OCI-LY3 (cell line): ENCODE measurements at regions not wholly inside any gene's neighbourhood (a gene's known extent, or its start where the extent isn't known, plus 50 kb on each side); places are given as distances from the start of the nearest gene placed in this dataset.

Experiments used
- H2AFZ ChIP-seq: fragments of 200-600, 300-600 bp; shearing (Covaris generic); 2 replicates; pipeline ENCODE4 v1.6.0; 2014; ENCODE audit warnings: antibody characterized with exemption, low read depth, low read length
- H3K27ac ChIP-seq: fragments of 200-600, 300-600 bp; sonication (generic); 2 replicates; pipeline ENCODE4 v1.5.1; 2014; ENCODE audit warnings: mild to moderate bottlenecking, low read length, moderate library complexity, mixed read lengths
- H3K27me3 ChIP-seq: fragments of 200-600, 300-600 bp; sonication (generic); 2 replicates; pipeline ENCODE4 v1.6.1; 2014; ENCODE audit warnings: low read depth, low read length, mixed read lengths
- H3K36me3 ChIP-seq: fragments of 200-600, 300-600 bp; sonication (generic); replicated peaks from 2 replicates; pipeline ENCODE3; 2014; ENCODE audit warnings: low read depth, low read length, mixed read lengths
- H3K4me1 ChIP-seq: fragments of 300-600, 200-600 bp; sonication (generic); 2 replicates; pipeline ENCODE4 v1.6.1; 2014; ENCODE audit warnings: low read length, mixed read lengths
- H3K4me2 ChIP-seq: fragments of 200-600, 300-600 bp; sonication (generic); 2 replicates; pipeline ENCODE4 v1.6.1; 2014; ENCODE audit warnings: low read length, mixed read lengths
- H3K4me3 ChIP-seq: fragments of 300-600, 200-600 bp; sonication (generic); 2 replicates; pipeline ENCODE4 v1.5.1; 2014; ENCODE audit warnings: antibody characterized with exemption, mild to moderate bottlenecking, low read length, moderate library complexity
- H3K79me2 ChIP-seq: fragments of 300-600, 200-600 bp; shearing (Covaris generic); 2 replicates; pipeline ENCODE4 v1.6.1; 2014; ENCODE audit warnings: mild to moderate bottlenecking, low read length, mixed read lengths
- H3K9ac ChIP-seq: fragments of 300-600, 200-600 bp; shearing (Covaris generic); 2 replicates; pipeline ENCODE4 v1.6.0; 2014; ENCODE audit warnings: mild to moderate bottlenecking, low read length, moderate library complexity
- H3K9me3 ChIP-seq: fragments of 200-600, 300-600 bp; shearing (Covaris generic); 2 replicates; pipeline ENCODE4 v1.6.1; 2014; ENCODE audit warnings: low read length, mixed read lengths; ENCODE audit not compliant: insufficient read depth
- H4K20me1 ChIP-seq: fragments of 200-600, 300-600 bp; sonication (generic); 2 replicates; pipeline ENCODE4 v1.6.1; 2016; ENCODE audit warnings: low read length, mixed read lengths; ENCODE audit not compliant: insufficient read depth
- CTCF ChIP-seq: fragments of 200-600, 300-600 bp; sonication (generic); IDR thresholded peaks from 2 replicates; pipeline ENCODE4 v1.5.1; 2014; ENCODE audit warnings: antibody characterized with exemption, low read length, low read depth
- EZH2phosphoT487 ChIP-seq: fragments of 200-600 bp; shearing (Covaris generic); IDR thresholded peaks from 2 replicates; pipeline ENCODE4 v1.6.1; 2018; ENCODE audit warnings: antibody characterized with exemption, mixed run types, low read depth

- Histone ChIP-seq H3K9ac (peak overlapping the region; percentile 59; the same call in 1 of the 2 replicates), H3K4me1 (peaks cover 55% of the 10 kb centered on the region), H4K20me1 (no peaks in the 10 kb centered on the region), H3K9me3 (no peaks in the 10 kb centered on the region), H3K36me3 (peaks cover 72% of the 10 kb centered on the region), H2AFZ (no peak overlapping the region), H3K4me3 (no peak overlapping the region), H3K27ac (peak overlapping the region; percentile 97), H3K27me3 (no peaks in the 10 kb centered on the region), H3K4me2 (0 out of 2 replicates have a peak overlapping the region, but pooled peaks have one; percentile 65), H3K79me2 (0 out of 2 replicates have a peak, but pooled peaks cover 9% of the 10 kb centered on the region)
- TF ChIP-seq EZH2phosphoT487 (no peak), CTCF (no peak)
These were observed 82.7 kb upstream of the CD302 start for GRCh38 chr2:159880729-159881128.

GRCh38 chr2:159879051-159879604 lies 81.1 kb upstream of the CD302 start:
- peaks cover 55% of the 10 kb centered on the region for H3K4me1 ChIP-seq
- peak overlapping the region; percentile 75 for H3K9ac ChIP-seq
- peaks cover 66% of the 10 kb centered on the region for H3K36me3 ChIP-seq
- no peaks in the 10 kb centered on the region for H3K9me3 ChIP-seq
- H2AFZ ChIP-seq = no peak overlapping the region
- H3K27ac ChIP-seq = peak overlapping the region; percentile 97
- TF ChIP-seq CTCF (no peak), EZH2phosphoT487 (no peak)
- H3K79me2 ChIP-seq = 0 out of 2 replicates have a peak, but pooled peaks cover 9% of the 10 kb centered on the region
- H3K4me2 ChIP-seq = peak overlapping the region; percentile 66
- H3K27me3 ChIP-seq = no peaks in the 10 kb centered on the region
- H3K4me3 ChIP-seq = peak overlapping the region; percentile 41
- H4K20me1 ChIP-seq = no peaks in the 10 kb centered on the region

- no peak overlapping the region for H3K4me2 ChIP-seq
- H3K9me3 ChIP-seq = no peaks in the 10 kb centered on the region
- no peaks in the 10 kb centered on the region for H4K20me1 ChIP-seq
- no peak for TF ChIP-seq EZH2phosphoT487
- no peak overlapping the region for H2AFZ ChIP-seq
- H3K4me3 ChIP-seq = no peak overlapping the region
- peaks cover 58% of the 10 kb centered on the region for H3K36me3 ChIP-seq
- H3K4me1 ChIP-seq = peaks cover 34% of the 10 kb centered on the region
- 0 out of 2 replicates have a peak, but pooled peaks cover 2% of the 10 kb centered on the region for H3K79me2 ChIP-seq
- H3K9ac ChIP-seq = no peak overlapping the region
- no peak overlapping the region for H3K27ac ChIP-seq
- no peaks in the 10 kb centered on the region for H3K27me3 ChIP-seq
These were observed 77.1 kb upstream of the CD302 start for GRCh38 chr2:159875083-159875482.

DNA sequence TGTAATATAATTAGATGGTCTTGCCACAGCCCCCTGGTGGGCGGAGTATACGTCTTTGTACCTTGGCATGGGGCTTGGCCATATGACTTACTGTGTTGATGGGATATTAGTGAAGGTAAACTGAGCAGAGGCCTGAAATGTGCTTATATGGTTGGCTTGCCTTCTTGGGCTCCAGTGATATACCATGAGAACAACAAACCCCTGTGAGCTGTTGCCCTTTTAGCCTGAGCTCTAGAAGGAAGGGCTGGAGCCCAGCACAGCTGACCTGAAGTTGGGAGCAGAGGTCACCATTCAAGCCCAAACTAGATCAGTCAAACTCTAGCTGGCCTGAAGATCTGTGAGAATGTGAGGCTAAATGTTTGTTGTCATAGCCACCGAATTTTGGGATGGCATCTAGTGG lies 75.2 kb upstream of the CD302 start:
- Histone ChIP-seq H3K27me3 (no peaks in the 10 kb centered on the region), H4K20me1 (no peaks in the 10 kb centered on the region), H3K4me1 (peaks cover 18% of the 10 kb centered on the region), H3K9me3 (no peaks in the 10 kb centered on the region), H3K9ac (no peak overlapping the region), H3K4me3 (no peak overlapping the region), H3K4me2 (no peak overlapping the region), H3K36me3 (peaks cover 66% of the 10 kb centered on the region), H3K27ac (no peak overlapping the region), H2AFZ (no peak overlapping the region), H3K79me2 (0 out of 2 replicates have a peak, but pooled peaks cover 2% of the 10 kb centered on the region)
- TF ChIP-seq CTCF (no peak), EZH2phosphoT487 (no peak)
